ENCODE measurements at regions not wholly inside any gene's neighbourhood (a gene's known extent, or its start where the extent isn't known, plus 50 kb on each side); places are given as distances from the start of the nearest gene placed in this dataset.

GRCh38 chr14:25537846-25538455 lies 488.0 kb upstream of the STXBP6 start:
- ChIA-PET POLR2A (no interaction called here), CTCF (no interaction called here)
- Histone ChIP-seq H3K27me3 (ENCODE audit: control insufficient read depth, insufficient read depth, low read length) (no peaks in the 10 kb centered on the region), H3K27ac (ENCODE audit: low read depth, low read length) (no peak overlapping the region), H3K9me3 (ENCODE audit: control insufficient read depth, insufficient read depth, low read length) (peaks cover 25% of the 10 kb centered on the region; the same call in 1 of the 2 replicates), H3K4me3 (ENCODE audit: low read depth, low read length) (no peak overlapping the region)
- no peak for TF ChIP-seq CTCF (IDR thresholded peaks at IDR 0.05; ENCODE audit: low read depth, low read length)
- no peak for DNase-seq (ENCODE audit: low read depth, low spot score)

- H3K27me3 ChIP-seq (ENCODE audit: control insufficient read depth, insufficient read depth, low read length) = no peaks in the 10 kb centered on the region
- POLR2A ChIA-PET = no interaction called here
- peaks cover 8% of the 10 kb centered on the region; the same call in 1 of the 2 replicates for H3K9me3 ChIP-seq (ENCODE audit: control insufficient read depth, insufficient read depth, low read length)
- no peak overlapping the region for H3K27ac ChIP-seq (ENCODE audit: low read depth, low read length)
- no peak overlapping the region for H3K4me3 ChIP-seq (ENCODE audit: low read depth, low read length)
- TF ChIP-seq CTCF (IDR thresholded peaks at IDR 0.05; ENCODE audit: low read depth, low read length) = no peak
- CTCF ChIA-PET = no interaction called here
- DNase-seq (ENCODE audit: low read depth, low spot score) = no peak
These were observed 476.3 kb upstream of the STXBP6 start for GRCh38 chr14:25526290-25526689.

GRCh38 chr14:25522926-25523325 lies 473.0 kb upstream of the STXBP6 start:
- DNase-seq (ENCODE audit: low read depth, low spot score) = no peak
- CTCF ChIA-PET = no interaction called here
- Histone ChIP-seq H3K27me3 (ENCODE audit: control insufficient read depth, insufficient read depth, low read length) (no peaks in the 10 kb centered on the region), H3K4me3 (ENCODE audit: low read depth, low read length) (no peak overlapping the region), H3K27ac (ENCODE audit: low read depth, low read length) (no peak overlapping the region), H3K9me3 (ENCODE audit: control insufficient read depth, insufficient read depth, low read length) (peaks cover 17% of the 10 kb centered on the region)
- TF ChIP-seq CTCF (IDR thresholded peaks at IDR 0.05; ENCODE audit: low read depth, low read length) = no peak
- POLR2A ChIA-PET = no interaction called here

- DNase-seq (ENCODE audit: low read depth, low spot score) = no peak
- CTCF ChIA-PET = no interaction called here
- Histone ChIP-seq H3K4me3 (ENCODE audit: low read depth, low read length) (no peak overlapping the region), H3K27ac (ENCODE audit: low read depth, low read length) (no peak overlapping the region), H3K27me3 (ENCODE audit: control insufficient read depth, insufficient read depth, low read length) (no peaks in the 10 kb centered on the region), H3K9me3 (ENCODE audit: control insufficient read depth, insufficient read depth, low read length) (peaks cover 14% of the 10 kb centered on the region)
- POLR2A ChIA-PET = no interaction called here
- no peak for TF ChIP-seq CTCF (IDR thresholded peaks at IDR 0.05; ENCODE audit: low read depth, low read length)
These were observed 472.2 kb upstream of the STXBP6 start for GRCh38 chr14:25522116-25522515.

GRCh38 chr14:25521616-25522015 lies 471.7 kb upstream of the STXBP6 start:
- CTCF ChIA-PET = no interaction called here
- no peak for TF ChIP-seq CTCF (IDR thresholded peaks at IDR 0.05; ENCODE audit: low read depth, low read length)

More at GRCh38 chr14:25521616-25522015, 471.7 kb upstream of the STXBP6 start:
- Histone ChIP-seq H3K9me3 (ENCODE audit: control insufficient read depth, insufficient read depth, low read length) (peaks cover 18% of the 10 kb centered on the region), H3K4me3 (ENCODE audit: low read depth, low read length) (no peak overlapping the region), H3K27me3 (ENCODE audit: control insufficient read depth, insufficient read depth, low read length) (no peaks in the 10 kb centered on the region), H3K27ac (ENCODE audit: low read depth, low read length) (no peak overlapping the region)
- DNase-seq (ENCODE audit: low read depth, low spot score) = no peak
- POLR2A ChIA-PET = no interaction called here

All from AG04450 (cell line).